DOHH2 (cell line): ENCODE measurements at regions not wholly inside any gene's neighbourhood (a gene's known extent, or its start where the extent isn't known, plus 50 kb on each side); places are given as distances from the start of the nearest gene placed in this dataset.

ENCODE experiments used
- CTCF ChIP-seq: fragments of 200-600 bp; sonication (generic); IDR thresholded peaks from one replicate; pipeline ENCODE4 v1.5.1; 2014; ENCODE audit warnings: antibody characterized with exemption, mild to moderate bottlenecking, low read depth, low read length; ENCODE audit not compliant: poor library complexity, severe bottlenecking
- EZH2phosphoT487 ChIP-seq: fragments of 200-600 bp; sonication (generic); IDR thresholded peaks from 2 replicates; pipeline ENCODE4 v1.6.1; 2017; ENCODE audit warnings: borderline replicate concordance, mild to moderate bottlenecking, antibody characterized with exemption, low read length, moderate library complexity, mixed read lengths

DNA sequence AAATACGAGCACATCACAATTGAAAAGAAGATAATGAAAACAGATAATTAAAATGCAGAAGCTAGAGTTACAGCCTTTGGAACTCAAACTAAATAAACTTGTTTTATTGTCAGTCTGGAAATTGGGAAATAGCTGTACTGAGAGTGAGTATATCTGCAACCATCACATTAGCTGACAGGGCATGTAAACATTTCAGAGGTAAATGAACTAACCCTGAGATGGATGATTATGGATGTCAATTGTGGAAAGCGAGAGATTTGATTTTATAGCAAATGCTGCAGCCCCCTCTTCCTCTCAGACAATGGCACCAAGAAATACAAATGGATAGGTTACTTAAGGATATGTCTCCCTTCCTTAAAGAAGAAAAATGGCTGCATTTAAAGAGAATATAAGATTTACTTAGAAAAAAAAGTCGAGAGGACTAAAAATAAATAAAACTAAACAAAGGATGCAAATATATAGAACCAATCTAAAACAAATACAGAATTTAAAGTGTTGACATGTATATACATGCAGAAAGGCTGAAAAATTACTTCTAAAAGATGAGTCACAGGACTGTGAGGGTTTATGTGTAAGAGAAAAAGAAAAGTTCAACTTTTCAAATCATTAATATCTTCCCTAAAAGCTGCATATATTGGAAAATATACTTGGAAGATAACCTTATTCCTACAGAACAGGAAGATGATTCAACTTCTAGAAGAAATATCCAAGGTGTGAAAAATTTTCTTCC is 120.3 kb upstream of the FLRT2 start:
- TF ChIP-seq CTCF = no peak
- no peak for TF ChIP-seq EZH2phosphoT487
